ENCODE measurements at regions not wholly inside any gene's neighbourhood (a gene's known extent, or its start where the extent isn't known, plus 50 kb on each side); places are given as distances from the start of the nearest gene placed in this dataset.

GRCh38 chr7:104271948-104272347, 56.5 kb upstream of the LHFPL3 start:
- TF ChIP-seq, protein P1, sequence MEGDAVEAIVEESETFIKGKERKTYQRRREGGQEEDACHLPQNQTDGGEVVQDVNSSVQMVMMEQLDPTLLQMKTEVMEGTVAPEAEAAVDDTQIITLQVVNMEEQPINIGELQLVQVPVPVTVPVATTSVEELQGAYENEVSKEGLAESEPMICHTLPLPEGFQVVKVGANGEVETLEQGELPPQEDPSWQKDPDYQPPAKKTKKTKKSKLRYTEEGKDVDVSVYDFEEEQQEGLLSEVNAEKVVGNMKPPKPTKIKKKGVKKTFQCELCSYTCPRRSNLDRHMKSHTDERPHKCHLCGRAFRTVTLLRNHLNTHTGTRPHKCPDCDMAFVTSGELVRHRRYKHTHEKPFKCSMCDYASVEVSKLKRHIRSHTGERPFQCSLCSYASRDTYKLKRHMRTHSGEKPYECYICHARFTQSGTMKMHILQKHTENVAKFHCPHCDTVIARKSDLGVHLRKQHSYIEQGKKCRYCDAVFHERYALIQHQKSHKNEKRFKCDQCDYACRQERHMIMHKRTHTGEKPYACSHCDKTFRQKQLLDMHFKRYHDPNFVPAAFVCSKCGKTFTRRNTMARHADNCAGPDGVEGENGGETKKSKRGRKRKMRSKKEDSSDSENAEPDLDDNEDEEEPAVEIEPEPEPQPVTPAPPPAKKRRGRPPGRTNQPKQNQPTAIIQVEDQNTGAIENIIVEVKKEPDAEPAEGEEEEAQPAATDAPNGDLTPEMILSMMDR (IDR thresholded peaks at IDR 0.05): no peak
- TF ChIP-seq ZFX (IDR thresholded peaks at IDR 0.05; ENCODE audit: borderline replicate concordance): no peak

Measured in 22Rv1 (cell line).